Adrenal gland (tissue), 5 donors: ENCODE measurements at regions not wholly inside any gene's neighbourhood (a gene's known extent, or its start where the extent isn't known, plus 50 kb on each side); places are given as distances from the start of the nearest gene placed in this dataset.

Experiments used
- CTCF ChIP-seq, 6 experiments: fragments of 450-650 bp in 4 of 6; fragments of 200-600 bp in 2 of 6; sonication (generic) in 1 of 6; IDR thresholded peaks; 1 replicate in 5 of 6; 2 replicates in 1 of 6; pipeline versions ENCODE4 v1.5.1 to v1.8.0; 2016 to 2021; ENCODE audit warnings: antibody characterized with exemption in 6 of 6, mild to moderate bottlenecking in 2 of 6, moderate library complexity in 1 of 6
- POLR2A ChIP-seq, 2 donors: fragments of 450-650 bp; IDR thresholded peaks; one replicate each; pipeline ENCODE4 v1.6.1; 2017; ENCODE audit warnings: antibody characterized with exemption in 2 of 2, mild to moderate bottlenecking in 2 of 2, moderate library complexity in 1 of 2
- donor health status: DM: no; HTN: no; CAD: no.

- TF ChIP-seq CTCF (IDR thresholded peaks at IDR 0.05) (no peak), POLR2A (IDR thresholded peaks at IDR 0.05) (no peak)
These were observed 232.1 kb upstream of the PCSK5 start for GRCh38 chr9:75658301-75658905.
